ENCODE measurements at regions not wholly inside any gene's neighbourhood (a gene's known extent, or its start where the extent isn't known, plus 50 kb on each side); places are given as distances from the start of the nearest gene placed in this dataset.

DNA sequence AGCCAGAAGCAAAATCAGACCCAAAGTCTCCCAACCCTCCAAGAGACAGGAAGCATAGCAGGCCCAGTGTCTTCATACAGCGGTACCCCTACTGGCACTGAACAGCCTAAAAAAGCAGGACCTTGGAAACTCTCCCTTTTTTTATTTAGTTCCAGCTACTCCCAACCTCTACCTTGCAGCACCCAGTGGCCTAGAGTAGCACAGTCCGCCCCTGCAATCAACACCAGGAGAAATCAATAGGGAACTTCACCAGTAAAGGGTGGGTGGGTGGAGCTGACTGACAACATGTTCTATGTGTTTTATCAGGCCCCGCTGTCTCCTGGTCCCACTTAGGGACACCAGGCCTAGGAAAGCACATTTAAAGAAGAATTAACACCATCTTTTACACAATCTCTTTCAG, 378.5 kb upstream of the CT83 start:
- TF ChIP-seq, protein P1, sequence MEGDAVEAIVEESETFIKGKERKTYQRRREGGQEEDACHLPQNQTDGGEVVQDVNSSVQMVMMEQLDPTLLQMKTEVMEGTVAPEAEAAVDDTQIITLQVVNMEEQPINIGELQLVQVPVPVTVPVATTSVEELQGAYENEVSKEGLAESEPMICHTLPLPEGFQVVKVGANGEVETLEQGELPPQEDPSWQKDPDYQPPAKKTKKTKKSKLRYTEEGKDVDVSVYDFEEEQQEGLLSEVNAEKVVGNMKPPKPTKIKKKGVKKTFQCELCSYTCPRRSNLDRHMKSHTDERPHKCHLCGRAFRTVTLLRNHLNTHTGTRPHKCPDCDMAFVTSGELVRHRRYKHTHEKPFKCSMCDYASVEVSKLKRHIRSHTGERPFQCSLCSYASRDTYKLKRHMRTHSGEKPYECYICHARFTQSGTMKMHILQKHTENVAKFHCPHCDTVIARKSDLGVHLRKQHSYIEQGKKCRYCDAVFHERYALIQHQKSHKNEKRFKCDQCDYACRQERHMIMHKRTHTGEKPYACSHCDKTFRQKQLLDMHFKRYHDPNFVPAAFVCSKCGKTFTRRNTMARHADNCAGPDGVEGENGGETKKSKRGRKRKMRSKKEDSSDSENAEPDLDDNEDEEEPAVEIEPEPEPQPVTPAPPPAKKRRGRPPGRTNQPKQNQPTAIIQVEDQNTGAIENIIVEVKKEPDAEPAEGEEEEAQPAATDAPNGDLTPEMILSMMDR (IDR thresholded peaks at IDR 0.05), result no peak
- no peak for TF ChIP-seq POLR2A (IDR thresholded peaks at IDR 0.05)

All from stomach (tissue), 4 donors.